ENCODE measurements at regions not wholly inside any gene's neighbourhood (a gene's known extent, or its start where the extent isn't known, plus 50 kb on each side); places are given as distances from the start of the nearest gene placed in this dataset.

DNA sequence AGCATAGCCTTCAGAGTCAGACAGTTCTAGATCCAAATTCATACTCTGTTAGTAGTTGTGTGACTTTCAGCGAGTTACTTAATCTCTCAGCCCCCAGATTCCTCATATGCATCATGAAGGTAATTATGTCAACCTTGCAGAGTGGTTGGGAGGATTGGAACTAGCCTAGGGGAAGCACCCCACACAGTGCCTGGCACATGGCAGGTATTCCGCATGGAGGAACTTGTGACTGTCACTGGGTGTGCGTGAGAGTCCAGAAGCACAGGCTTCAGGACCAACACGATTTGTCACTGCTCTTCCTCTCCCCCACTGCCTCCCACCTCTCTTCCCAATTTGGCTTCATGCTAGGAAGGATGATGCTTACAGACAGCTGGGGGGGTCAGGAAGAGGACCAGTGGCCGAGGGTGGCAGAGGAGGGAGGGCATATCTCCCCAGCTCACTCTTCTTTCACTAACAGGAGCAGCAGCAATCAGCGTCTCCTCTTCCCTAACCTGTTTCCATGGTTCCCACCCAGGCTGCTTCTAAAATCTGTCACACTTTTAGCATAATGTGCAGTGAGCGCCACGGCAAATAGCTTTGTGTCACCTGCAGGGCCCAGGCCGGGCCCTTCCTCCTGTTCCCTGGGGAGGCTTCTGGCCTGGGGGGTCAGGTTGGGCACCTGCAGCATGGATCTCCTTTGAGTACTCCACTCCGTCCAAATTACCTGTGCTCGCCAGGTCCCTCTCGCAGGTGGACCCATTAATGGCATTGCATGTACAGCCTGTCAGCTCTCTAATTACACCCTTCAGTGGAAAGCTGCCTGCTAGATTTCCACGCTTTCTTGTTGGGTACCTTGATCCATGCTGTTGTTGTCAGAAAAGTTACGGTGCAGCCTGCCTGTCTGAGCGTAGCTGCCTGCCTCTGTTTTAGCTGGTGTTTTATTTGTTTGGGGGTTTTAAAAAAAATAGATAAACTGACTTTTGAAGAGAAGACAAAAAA is 400.4 kb downstream of the NXPE2 start:
- TF ChIP-seq EZH2 (IDR thresholded peaks at IDR 0.05; ENCODE audit: low read length) (no peak), CTCF (optimal IDR thresholded peaks at IDR 0.05 in 1 of 3, IDR thresholded peaks at IDR 0.05 in 1 of 3, conservative IDR thresholded peaks at IDR 0.05 in 1 of 3; ENCODE audit: extremely low read depth in 1 of 3, insufficient read depth in 2 of 3, low read length in 3 of 3) (no peak)

Measured in keratinocyte (primary cell).